ENCODE measurements at regions not wholly inside any gene's neighbourhood (a gene's known extent, or its start where the extent isn't known, plus 50 kb on each side); places are given as distances from the start of the nearest gene placed in this dataset.

DNA sequence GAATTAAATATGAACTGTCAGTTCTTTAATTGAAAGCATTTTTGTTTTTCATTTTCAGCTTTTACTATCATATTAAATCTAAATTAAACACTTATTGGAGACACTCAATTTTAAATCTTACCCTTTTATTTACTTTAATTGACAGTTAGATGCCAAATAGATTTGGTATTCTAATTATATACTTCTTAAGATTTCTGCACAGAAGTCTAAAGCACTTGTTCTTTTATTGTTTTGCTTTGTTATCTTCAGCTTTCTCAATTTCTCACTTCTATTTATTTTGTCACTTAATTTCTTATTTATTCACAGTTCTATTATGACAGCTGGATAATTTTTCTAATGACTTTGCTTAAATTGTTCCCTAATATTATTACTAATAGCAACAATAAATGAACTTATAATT is 1397.3 kb upstream of the MIR17HG start:
- no peak for TF ChIP-seq GATA2 (IDR thresholded peaks at IDR 0.05; ENCODE audit: low read depth, low read length)
- no peak for TF ChIP-seq GATA3 (IDR thresholded peaks at IDR 0.05; ENCODE audit: low read depth, low read length)

Measured in SH-SY5Y (cell line).